OCI-LY1 (cell line): ENCODE measurements at regions not wholly inside any gene's neighbourhood (a gene's known extent, or its start where the extent isn't known, plus 50 kb on each side); places are given as distances from the start of the nearest gene placed in this dataset.

Experiments used
- H2AFZ ChIP-seq: fragments of 200-600 bp; sonication (generic), shearing (Covaris generic); 2 replicates; pipeline ENCODE4 v1.6.0; 2014; ENCODE audit warnings: antibody characterized with exemption, mild to moderate bottlenecking, low read length
- H3F3A ChIP-seq: fragments of 200-600 bp; sonication (generic), shearing (Covaris generic); 2 replicates; pipeline ENCODE4 v1.6.0; 2014; ENCODE audit warnings: mild to moderate bottlenecking, antibody characterized with exemption, low read length, moderate library complexity; ENCODE audit not compliant: insufficient read depth
- H3K27ac ChIP-seq: fragments of 200-600 bp; sonication (generic); 2 replicates; pipeline ENCODE4 v1.5.1; 2014; ENCODE audit warnings: low read length, mixed run types, mild to moderate bottlenecking, low read depth; ENCODE audit not compliant: poor library complexity, severe bottlenecking
- H3K27me3 ChIP-seq: fragments of 200-600 bp; sonication (generic); 2 replicates; pipeline ENCODE4 v1.6.0; 2014; ENCODE audit warnings: antibody characterized with exemption, mild to moderate bottlenecking, low read length, moderate library complexity; ENCODE audit not compliant: insufficient read depth
- H3K36me3 ChIP-seq: fragments of 200-600 bp; sonication (generic); 2 replicates; pipeline ENCODE4 v1.6.1; 2014; ENCODE audit warnings: mild to moderate bottlenecking, antibody characterized with exemption, low read length, moderate library complexity, mixed read lengths; ENCODE audit not compliant: insufficient read depth
- H3K4me1 ChIP-seq: fragments of 200-600 bp; sonication (generic); 2 replicates; pipeline ENCODE4 v1.5.1; 2014; ENCODE audit warnings: mild to moderate bottlenecking, low read length, moderate library complexity; ENCODE audit not compliant: insufficient read depth, severe bottlenecking
- H3K4me2 ChIP-seq: fragments of 200-600 bp; sonication (generic), shearing (Covaris generic); 2 replicates; pipeline ENCODE4 v1.6.1; 2014; ENCODE audit warnings: low read length
- H3K4me3 ChIP-seq: fragments of 200-600 bp; sonication (generic); 2 replicates; pipeline ENCODE4 v1.5.1; 2014; ENCODE audit warnings: low read length, low read depth, mild to moderate bottlenecking, mixed read lengths; ENCODE audit not compliant: poor library complexity, severe bottlenecking
- H3K79me2 ChIP-seq: fragments of 200-600 bp; shearing (Covaris generic); 2 replicates; pipeline ENCODE4 v1.6.1; 2016; ENCODE audit warnings: mixed run types, low read length, mixed read lengths; ENCODE audit not compliant: insufficient read depth
- H3K9ac ChIP-seq: fragments of 200-600 bp; sonication (generic), shearing (Covaris generic); 2 replicates; pipeline ENCODE4 v1.6.1; 2014; ENCODE audit warnings: mild to moderate bottlenecking, low read length, mixed read lengths
- H3K9me2 ChIP-seq: fragments of 200-600 bp; sonication (generic), shearing (Covaris generic); 2 replicates; pipeline ENCODE4 v1.6.1; 2014; ENCODE audit warnings: low read depth, mild to moderate bottlenecking, low read length, mixed read lengths
- H3K9me3 ChIP-seq: fragments of 200-600 bp; shearing (Covaris generic); 2 replicates; pipeline ENCODE4 v1.6.1; 2014; ENCODE audit warnings: low read length, mixed read lengths
- H4K20me1 ChIP-seq: fragments of 200-600 bp; sonication (generic), shearing (Covaris generic); 2 replicates; pipeline ENCODE4 v1.6.0; 2016; ENCODE audit warnings: mild to moderate bottlenecking, low read length; ENCODE audit not compliant: insufficient read depth
- EZH2 ChIP-seq: fragments of 200-600 bp; sonication (generic), shearing (Covaris generic); IDR thresholded peaks from 2 replicates; pipeline ENCODE4 v1.8.0; 2017; ENCODE audit warnings: borderline replicate concordance, mixed run types, mild to moderate bottlenecking, antibody characterized with exemption, low read length, moderate library complexity, mixed read lengths
- TF ChIP-seq, protein P1 (sequence below): fragments of 200-600 bp; sonication (generic), shearing (Covaris generic); IDR thresholded peaks from 2 replicates; pipeline ENCODE4 v1.5.1; 2017; ENCODE audit warnings: mild to moderate bottlenecking, antibody characterized with exemption, low read length, moderate library complexity, mixed read lengths

- no peak overlapping the region for H3K9ac ChIP-seq
- H2AFZ ChIP-seq = no peak overlapping the region
- H3K36me3 ChIP-seq = no peaks in the 10 kb centered on the region
- H3K79me2 ChIP-seq = no peaks in the 10 kb centered on the region
- H3K27ac ChIP-seq = no peak overlapping the region
- no peaks in the 10 kb centered on the region for H4K20me1 ChIP-seq
- H3K9me2 ChIP-seq = no peaks in the 10 kb centered on the region
- no peaks in the 10 kb centered on the region for H3K9me3 ChIP-seq
- TF ChIP-seq EZH2 = no peak
- no peak overlapping the region for H3K4me3 ChIP-seq
- H3K4me1 ChIP-seq = no peaks in the 10 kb centered on the region
- no peak overlapping the region for H3K4me2 ChIP-seq
- no peaks in the 10 kb centered on the region for H3F3A ChIP-seq
- H3K27me3 ChIP-seq = no peaks in the 10 kb centered on the region
These were observed 1576.8 kb upstream of the GOT2 start for GRCh38 chr16:60310846-60311445.

- H3K27ac ChIP-seq = no peak overlapping the region
- H3K4me3 ChIP-seq = no peak overlapping the region
- TF ChIP-seq EZH2 = no peak
- TF ChIP-seq, protein P1, sequence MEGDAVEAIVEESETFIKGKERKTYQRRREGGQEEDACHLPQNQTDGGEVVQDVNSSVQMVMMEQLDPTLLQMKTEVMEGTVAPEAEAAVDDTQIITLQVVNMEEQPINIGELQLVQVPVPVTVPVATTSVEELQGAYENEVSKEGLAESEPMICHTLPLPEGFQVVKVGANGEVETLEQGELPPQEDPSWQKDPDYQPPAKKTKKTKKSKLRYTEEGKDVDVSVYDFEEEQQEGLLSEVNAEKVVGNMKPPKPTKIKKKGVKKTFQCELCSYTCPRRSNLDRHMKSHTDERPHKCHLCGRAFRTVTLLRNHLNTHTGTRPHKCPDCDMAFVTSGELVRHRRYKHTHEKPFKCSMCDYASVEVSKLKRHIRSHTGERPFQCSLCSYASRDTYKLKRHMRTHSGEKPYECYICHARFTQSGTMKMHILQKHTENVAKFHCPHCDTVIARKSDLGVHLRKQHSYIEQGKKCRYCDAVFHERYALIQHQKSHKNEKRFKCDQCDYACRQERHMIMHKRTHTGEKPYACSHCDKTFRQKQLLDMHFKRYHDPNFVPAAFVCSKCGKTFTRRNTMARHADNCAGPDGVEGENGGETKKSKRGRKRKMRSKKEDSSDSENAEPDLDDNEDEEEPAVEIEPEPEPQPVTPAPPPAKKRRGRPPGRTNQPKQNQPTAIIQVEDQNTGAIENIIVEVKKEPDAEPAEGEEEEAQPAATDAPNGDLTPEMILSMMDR = no peak
- no peaks in the 10 kb centered on the region for H3K4me1 ChIP-seq
- H4K20me1 ChIP-seq = no peaks in the 10 kb centered on the region
- H3K79me2 ChIP-seq = no peaks in the 10 kb centered on the region
- H3K27me3 ChIP-seq = no peaks in the 10 kb centered on the region
- no peaks in the 10 kb centered on the region for H3F3A ChIP-seq
- H3K4me2 ChIP-seq = no peak overlapping the region
- no peaks in the 10 kb centered on the region for H3K9me3 ChIP-seq
- H2AFZ ChIP-seq = no peak overlapping the region
- no peaks in the 10 kb centered on the region for H3K9me2 ChIP-seq
- H3K36me3 ChIP-seq = no peaks in the 10 kb centered on the region
- H3K9ac ChIP-seq = no peak overlapping the region
These were observed 1570.6 kb upstream of the GOT2 start for GRCh38 chr16:60304720-60305119.

GRCh38 chr16:60304066-60304465 lies 1570.0 kb upstream of the GOT2 start:
- H3K4me3 ChIP-seq = no peak overlapping the region
- H3K27me3 ChIP-seq = no peaks in the 10 kb centered on the region
- H3K9me2 ChIP-seq = no peaks in the 10 kb centered on the region
- no peaks in the 10 kb centered on the region for H4K20me1 ChIP-seq
- H3K79me2 ChIP-seq = no peaks in the 10 kb centered on the region
- no peak overlapping the region for H3K27ac ChIP-seq
- no peaks in the 10 kb centered on the region for H3K4me1 ChIP-seq
- H3K9ac ChIP-seq = no peak overlapping the region
- no peaks in the 10 kb centered on the region for H3K9me3 ChIP-seq
- H3K4me2 ChIP-seq = no peak overlapping the region
- H3K36me3 ChIP-seq = no peaks in the 10 kb centered on the region
- no peak overlapping the region for H2AFZ ChIP-seq
- H3F3A ChIP-seq = no peaks in the 10 kb centered on the region
- TF ChIP-seq, protein P1 = no peak
- no peak for TF ChIP-seq EZH2

DNA sequence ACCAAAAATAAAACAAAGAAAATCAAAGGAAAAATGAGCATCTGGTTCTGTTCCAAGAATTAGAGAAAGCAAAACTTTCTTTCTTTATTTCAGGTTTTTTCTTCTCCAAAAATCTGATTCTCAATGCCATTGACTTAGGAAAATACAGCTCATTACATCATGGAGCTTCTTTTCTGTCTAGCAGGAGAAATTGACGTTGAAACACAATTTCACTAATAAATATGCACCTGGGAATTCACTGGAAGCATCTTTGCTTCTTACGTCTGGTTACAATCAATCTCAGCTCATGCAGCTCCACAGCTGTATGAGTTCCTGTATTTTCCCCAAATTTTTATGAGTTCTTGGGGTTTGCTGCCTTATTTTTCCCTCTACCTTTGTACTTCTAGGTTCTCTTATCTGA lies 1568.6 kb upstream of the GOT2 start:
- no peak overlapping the region for H3K4me2 ChIP-seq

More for the DNA sequence above, 1568.6 kb upstream of the GOT2 start:
- Histone ChIP-seq H3K27ac (no peak overlapping the region), H2AFZ (no peak overlapping the region), H3K9ac (no peak overlapping the region), H3F3A (no peaks in the 10 kb centered on the region), H3K9me2 (no peaks in the 10 kb centered on the region), H3K9me3 (no peaks in the 10 kb centered on the region), H3K36me3 (no peaks in the 10 kb centered on the region), H3K4me1 (no peaks in the 10 kb centered on the region), H3K79me2 (no peaks in the 10 kb centered on the region), H4K20me1 (no peaks in the 10 kb centered on the region), H3K27me3 (no peaks in the 10 kb centered on the region), H3K4me3 (no peak overlapping the region)
- TF ChIP-seq, protein P1 = no peak
- no peak for TF ChIP-seq EZH2
